ENCODE measurements at regions not wholly inside any gene's neighbourhood (a gene's known extent, or its start where the extent isn't known, plus 50 kb on each side); places are given as distances from the start of the nearest gene placed in this dataset.
A peak's percentile ranks its signal among the peaks of the same experiment; 100 is the strongest.

DNA sequence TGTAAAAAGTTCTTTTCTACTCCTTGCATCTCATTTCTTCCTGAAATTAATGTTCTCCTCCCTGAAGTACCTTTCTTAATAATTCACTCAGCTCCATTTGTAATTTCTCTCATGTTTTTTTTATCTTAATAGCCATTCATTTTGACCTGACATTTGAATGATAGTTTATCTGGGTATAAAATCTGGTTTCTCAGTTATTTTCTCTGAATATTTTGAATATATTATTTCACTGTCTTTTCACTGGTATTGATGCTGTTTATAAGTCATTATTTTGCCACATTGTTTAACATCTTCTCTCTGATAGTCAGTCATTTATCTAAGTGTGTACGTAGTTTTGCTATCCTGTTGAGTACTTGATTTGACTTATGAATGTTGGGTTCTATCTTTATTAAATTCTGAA lies 68.8 kb upstream of the ARHGAP18 start:
- DNase-seq = no peak

DNA sequence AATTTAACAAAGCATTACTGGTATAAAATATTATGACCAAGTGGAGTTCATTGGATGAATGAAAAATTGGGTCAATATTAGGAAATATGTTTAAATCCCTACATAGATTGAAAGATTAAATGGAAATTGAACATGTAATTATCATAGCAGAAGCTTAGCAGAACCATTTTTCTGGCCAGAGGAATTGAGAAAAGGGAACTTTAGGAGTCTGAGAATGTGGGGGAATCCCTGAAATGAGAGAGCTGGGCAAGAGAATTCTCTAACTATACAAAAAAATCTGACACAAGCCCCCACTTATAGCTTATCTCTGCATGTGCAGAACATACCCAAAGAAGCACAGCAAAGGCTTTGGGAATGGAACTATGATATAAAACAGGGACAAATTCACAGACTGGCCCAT lies 67.4 kb upstream of the ARHGAP18 start:
- no peak for DNase-seq

DNA sequence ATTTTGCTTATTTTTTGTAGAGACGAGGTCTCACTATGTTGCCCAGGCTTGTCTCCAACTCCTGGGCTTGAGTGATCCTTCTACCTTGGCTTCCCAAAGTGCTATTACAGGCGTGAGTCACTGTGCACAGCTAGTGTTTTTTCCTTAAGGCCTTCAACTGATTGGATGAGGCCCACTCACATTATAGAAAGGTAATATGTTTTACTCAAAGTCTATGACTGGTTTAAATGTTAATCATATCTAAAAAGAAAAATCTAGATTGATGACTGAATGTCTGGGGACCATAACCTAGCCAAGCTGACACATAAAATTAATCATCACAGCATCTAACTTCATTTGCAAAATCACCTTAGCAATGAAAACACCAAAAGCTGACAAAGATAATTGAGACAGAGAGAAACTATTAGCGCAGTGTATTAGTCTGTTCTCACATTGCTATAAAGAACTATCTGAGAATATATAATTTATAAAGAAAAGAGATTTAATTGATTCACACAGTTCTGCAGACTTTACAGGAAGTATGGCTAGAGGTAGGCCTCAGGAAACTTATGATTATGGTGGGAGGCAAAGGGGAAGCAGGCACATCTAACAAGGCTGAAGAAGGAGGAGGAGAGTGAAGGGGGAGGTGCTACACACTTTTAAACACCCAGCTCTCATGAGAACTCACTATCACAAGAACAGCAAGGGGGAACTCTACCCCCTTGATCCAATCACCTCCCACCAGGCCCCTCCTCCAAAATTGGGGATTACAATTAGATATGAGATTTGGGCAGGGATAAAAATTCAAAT lies 66.8 kb upstream of the ARHGAP18 start:
- DNase-seq = no peak

DNA sequence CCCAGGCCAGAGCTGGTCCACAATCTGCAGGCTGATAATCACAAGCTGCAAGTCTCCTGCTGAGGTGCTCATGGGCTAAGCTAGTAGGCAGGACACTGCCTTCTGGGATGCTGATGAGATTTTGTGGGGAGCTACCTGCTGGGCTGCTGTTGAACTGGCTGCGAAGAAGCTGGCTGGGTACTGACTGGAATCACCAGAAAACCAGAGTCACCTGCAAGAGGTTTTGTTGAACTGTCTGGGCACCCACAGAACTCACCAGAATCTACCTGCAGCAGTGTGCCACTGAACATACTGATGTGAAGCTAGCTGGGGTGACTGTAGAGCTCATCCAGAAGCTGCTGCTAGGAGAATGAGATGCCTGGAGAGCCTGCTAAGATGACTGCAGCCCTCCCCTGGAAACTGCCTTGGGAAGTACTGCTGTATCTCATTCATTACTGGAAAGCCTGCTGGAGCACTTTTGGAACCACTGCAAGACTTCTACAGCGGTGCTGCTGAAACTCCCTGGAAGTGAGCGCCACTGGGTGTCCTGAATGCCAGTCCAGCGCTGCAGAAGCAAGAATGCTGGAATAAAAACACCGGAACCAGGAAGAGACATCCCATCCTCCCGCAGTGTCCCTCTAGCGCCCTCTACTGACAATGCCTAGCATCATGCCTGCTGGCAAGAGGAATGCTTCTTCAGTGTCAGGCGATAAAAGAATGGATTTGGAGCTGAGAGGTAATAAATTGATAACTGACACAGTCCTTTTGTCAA lies 64.9 kb upstream of the ARHGAP18 start:
- peak; percentile 29 to 55 for DNase-seq

DNA sequence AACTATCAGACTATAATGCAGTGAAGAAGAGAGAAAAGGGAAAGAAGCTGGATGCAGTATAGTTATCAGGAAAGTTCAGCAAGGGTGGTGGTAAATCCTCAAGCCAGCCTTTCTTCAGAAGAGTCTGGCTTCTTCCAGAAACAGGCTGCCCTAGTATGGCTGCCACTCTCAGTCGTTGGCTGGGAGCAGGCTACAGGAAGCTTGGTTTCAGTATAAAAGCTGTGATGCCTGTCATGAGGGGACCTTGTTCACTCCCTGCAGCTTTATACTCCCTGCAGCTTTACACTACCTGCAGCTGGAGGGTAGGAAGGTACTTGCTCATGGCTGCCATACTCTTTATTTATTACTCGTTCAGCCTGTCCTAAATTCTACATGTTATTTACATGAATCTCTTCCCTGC lies 63.3 kb upstream of the ARHGAP18 start:
- no peak for DNase-seq

DNA sequence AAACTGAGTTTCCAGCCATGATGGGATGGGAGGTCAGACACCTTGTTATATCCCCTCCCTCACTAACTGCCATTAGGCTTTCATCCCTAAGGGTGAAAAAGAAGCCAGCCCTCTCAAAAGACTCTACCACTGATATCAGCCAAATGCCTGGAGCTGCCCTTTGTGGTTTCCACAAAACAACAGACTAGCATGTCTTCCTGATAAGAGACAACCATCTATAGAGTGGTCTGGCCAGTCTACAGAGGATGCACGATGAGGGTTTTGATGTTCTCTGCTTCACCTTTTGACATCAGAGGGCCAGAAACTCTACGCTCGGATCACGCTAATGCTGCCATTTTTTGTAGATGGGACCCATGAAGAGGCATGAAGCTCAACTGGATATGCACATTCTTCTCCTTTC lies 61.7 kb upstream of the ARHGAP18 start:
- no peak for DNase-seq

DNA sequence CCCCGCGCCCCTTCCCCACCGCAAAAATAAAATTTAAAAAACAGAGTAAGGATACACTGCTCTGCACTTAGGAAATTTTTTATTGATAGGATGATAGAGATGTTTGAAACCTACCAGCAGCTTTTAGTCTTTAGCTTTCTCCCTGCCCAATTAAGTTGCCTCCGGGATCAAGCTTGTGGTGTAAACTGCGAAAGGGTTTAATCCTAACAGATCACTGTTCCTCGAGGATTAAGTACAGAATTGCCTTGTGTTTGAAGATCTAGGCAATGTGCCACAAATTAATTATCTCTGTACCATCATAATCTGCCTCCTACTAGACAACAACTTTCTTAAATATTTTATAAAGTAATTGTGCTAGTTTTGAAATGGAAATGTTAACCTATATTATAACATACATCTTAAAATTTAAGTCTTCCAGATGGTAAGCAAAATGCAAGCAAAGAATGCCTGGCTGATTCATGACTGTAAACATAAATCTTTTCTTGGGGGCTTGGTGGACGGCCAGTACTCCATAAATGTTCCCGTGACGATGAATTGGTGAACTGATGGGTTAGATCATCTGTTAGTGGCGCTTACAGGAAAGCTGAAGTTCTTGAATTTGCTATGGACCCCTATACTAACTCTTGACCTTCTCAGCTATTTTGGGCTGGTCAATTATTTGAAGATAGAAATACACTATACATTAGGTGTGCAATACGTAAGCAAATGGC lies 58.0 kb upstream of the ARHGAP18 start:
- no peak for DNase-seq

DNA sequence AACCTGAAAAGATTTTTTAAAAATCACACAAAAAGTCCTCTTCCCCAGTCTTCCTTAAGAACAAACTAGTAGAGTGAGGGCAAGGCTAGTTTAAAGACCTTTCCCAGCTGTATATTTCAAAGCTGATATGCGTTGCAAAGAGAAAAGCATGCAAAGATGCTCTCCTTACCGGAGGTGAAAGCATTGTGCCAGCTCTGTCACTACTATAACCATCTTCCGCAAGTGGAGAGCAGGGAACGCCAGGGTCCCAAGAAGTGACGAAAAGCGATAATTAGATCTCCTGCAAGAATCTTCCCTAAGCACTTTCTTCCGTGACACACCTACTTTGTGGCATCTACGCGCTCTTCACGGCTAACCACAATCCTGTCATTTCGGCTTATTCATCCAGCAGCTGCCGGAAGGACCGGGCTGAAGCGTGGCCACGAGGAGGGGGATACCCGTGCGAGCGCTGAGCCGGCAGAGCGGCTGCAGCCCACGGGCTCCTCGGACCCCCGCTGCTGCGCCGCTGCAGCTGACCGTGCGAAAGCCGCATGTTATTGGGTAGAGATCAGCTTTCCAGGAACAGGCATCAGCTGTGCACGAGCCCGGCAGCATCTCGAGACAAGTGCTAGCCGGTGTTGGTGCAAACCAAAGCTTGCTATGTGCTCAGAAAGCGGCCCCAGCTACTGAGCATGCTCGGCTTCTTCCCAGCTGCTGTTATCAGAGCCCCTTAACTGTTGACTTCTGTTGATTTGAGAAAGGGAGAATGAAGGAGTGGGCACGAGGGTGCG lies 57.2 kb upstream of the ARHGAP18 start:
- peak; percentile 37 to 46 for DNase-seq

DNA sequence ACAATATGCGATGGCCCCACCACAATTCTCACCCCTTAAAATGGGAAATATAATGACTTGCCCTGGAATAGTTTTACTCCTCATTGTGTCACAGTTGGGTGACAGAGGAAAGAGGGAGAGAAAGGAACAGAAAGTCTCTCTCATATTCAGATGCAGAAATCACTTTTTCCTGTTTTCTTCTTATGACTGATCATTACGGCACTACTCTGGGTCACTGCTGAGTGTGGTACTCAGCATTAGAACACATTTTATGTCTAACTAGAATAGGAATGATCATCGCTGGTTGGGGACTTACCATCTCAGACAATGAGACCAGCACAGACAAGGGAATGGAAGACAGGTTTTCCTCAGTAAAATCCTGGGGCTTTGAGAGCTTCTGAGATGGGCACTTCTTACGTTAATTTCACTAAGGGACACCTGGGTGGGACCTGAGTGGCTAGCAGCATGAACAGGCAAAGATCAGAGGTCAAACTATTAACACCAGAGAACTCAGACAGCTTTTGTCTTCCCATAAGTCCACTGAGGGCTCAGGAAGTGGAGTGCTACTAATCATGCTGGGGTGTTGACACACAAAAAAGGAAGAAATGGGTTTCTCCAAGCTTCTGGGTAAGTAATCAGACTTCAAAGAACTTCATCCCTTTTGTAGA lies 54.9 kb upstream of the ARHGAP18 start:
- no peak for DNase-seq

DNA sequence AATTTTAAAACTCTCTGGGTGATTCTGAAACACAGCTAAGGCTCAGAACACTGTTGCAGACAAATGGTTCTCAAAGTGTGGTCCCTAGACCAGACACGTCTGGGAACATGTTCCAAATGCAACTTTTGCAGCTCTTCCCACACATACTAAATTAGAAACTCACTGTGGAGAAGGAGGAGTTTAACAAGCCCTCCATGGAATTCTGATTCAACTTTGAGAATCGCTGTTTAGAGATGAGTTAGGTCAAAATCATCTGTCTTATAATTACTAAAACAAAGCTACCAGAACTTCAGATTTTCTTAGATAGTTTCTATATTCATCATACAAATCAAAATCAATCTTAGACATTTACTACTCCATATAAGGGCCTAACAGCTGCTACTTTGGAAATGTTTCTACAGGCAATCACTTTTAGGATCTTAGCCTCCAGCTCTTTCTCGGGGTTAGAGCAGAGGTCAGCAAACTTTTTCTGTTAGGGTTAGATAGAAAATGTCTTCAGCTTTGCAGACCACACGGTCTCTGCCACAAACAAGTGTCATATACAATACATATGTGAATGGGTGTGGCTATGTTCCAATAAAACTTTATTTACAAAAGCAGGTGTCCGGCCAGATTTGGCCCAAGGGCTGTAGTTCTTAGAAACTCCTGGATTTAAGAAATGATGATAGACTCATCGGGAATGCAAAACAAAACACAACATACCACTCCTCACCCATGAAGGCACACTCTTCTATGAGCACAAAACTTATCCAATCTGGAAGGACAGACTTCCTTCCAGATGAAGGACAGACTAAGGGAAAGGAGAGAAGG lies 50.0 kb upstream of the ARHGAP18 start:
- no peak for DNase-seq

Data from CD4-positive, alpha-beta T cell treated with Interleukin-1 beta for 1 hour (primary cell).